Peyer's patch (tissue), 4 donors: ENCODE measurements at regions not wholly inside any gene's neighbourhood (a gene's known extent, or its start where the extent isn't known, plus 50 kb on each side); places are given as distances from the start of the nearest gene placed in this dataset.

Experiments used
- POLR2A ChIP-seq, 2 donors: fragments of 450-650 bp; IDR thresholded peaks; one replicate each; pipeline ENCODE4 v1.5.1; 2017; ENCODE audit warnings: antibody characterized with exemption in 2 of 2, mild to moderate bottlenecking in 2 of 2, moderate library complexity in 2 of 2
- TF ChIP-seq, protein P1 (sequence below), 6 experiments: fragments of 450-650 bp in 4 of 6; fragments of 200-600 bp in 2 of 6; sonication (generic) in 1 of 6; IDR thresholded peaks; one replicate each; pipeline ENCODE4 v1.5.1; 2017 to 2019; ENCODE audit warnings: antibody characterized with exemption in 6 of 6, mild to moderate bottlenecking in 3 of 6, moderate library complexity in 1 of 6

DNA sequence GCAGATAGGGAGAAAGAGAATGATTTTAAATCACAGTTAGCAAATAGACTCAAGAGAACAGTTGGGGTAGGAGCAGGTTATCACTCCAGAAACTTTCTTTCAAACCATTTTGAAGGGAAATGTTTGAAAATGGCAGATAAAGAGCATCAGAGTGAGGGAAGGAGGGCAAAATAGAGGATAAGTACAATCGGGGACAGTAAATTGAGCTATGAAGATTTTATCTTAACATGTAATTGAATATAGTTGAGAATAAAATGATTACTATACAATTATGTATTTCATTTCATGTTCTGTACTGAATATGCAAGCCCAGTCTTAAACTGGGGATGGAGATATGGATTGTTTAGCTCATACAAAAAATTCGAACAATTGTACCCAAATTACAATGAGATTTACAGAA lies 54.0 kb downstream of the MAP10 start:
- TF ChIP-seq, protein P1, sequence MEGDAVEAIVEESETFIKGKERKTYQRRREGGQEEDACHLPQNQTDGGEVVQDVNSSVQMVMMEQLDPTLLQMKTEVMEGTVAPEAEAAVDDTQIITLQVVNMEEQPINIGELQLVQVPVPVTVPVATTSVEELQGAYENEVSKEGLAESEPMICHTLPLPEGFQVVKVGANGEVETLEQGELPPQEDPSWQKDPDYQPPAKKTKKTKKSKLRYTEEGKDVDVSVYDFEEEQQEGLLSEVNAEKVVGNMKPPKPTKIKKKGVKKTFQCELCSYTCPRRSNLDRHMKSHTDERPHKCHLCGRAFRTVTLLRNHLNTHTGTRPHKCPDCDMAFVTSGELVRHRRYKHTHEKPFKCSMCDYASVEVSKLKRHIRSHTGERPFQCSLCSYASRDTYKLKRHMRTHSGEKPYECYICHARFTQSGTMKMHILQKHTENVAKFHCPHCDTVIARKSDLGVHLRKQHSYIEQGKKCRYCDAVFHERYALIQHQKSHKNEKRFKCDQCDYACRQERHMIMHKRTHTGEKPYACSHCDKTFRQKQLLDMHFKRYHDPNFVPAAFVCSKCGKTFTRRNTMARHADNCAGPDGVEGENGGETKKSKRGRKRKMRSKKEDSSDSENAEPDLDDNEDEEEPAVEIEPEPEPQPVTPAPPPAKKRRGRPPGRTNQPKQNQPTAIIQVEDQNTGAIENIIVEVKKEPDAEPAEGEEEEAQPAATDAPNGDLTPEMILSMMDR (IDR thresholded peaks at IDR 0.05) = no peak
- no peak for TF ChIP-seq POLR2A (IDR thresholded peaks at IDR 0.05)
